ENCODE measurements at regions not wholly inside any gene's neighbourhood (a gene's known extent, or its start where the extent isn't known, plus 50 kb on each side); places are given as distances from the start of the nearest gene placed in this dataset.
"Not testable (repeated sequence)": the region's sequence is repeated elsewhere in the genome, so short reads cannot be mapped to it uniquely, and the experiment has no call there.

DNA sequence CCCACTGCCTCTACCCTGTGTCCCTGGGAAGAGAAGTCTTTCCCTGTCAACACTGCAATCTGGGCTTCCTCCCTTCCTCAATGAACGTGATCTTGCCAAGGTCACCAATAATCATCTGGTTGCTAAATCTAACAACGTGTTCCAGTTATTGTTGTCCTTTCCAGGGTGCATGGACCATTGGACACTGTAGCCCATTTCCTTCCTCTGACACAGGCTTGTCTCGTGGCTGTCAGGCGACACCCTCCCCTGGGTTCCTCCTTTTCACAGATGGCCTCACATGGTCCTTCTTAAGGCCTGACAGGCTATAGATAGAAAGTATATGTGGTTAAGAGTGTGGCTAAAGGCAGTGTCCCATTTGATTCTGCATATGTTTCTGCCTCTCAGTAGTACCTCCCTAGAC is 67.7 kb upstream of the STARD13 start:
- no peak overlapping the region; the same call in 1 of the 2 replicates for H3K27ac ChIP-seq
- DNase-seq: peak; percentile 35
- TF ChIP-seq, protein P1, sequence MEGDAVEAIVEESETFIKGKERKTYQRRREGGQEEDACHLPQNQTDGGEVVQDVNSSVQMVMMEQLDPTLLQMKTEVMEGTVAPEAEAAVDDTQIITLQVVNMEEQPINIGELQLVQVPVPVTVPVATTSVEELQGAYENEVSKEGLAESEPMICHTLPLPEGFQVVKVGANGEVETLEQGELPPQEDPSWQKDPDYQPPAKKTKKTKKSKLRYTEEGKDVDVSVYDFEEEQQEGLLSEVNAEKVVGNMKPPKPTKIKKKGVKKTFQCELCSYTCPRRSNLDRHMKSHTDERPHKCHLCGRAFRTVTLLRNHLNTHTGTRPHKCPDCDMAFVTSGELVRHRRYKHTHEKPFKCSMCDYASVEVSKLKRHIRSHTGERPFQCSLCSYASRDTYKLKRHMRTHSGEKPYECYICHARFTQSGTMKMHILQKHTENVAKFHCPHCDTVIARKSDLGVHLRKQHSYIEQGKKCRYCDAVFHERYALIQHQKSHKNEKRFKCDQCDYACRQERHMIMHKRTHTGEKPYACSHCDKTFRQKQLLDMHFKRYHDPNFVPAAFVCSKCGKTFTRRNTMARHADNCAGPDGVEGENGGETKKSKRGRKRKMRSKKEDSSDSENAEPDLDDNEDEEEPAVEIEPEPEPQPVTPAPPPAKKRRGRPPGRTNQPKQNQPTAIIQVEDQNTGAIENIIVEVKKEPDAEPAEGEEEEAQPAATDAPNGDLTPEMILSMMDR (IDR thresholded peaks at IDR 0.05; ENCODE audit: low read depth, low read length): no peak

DNA sequence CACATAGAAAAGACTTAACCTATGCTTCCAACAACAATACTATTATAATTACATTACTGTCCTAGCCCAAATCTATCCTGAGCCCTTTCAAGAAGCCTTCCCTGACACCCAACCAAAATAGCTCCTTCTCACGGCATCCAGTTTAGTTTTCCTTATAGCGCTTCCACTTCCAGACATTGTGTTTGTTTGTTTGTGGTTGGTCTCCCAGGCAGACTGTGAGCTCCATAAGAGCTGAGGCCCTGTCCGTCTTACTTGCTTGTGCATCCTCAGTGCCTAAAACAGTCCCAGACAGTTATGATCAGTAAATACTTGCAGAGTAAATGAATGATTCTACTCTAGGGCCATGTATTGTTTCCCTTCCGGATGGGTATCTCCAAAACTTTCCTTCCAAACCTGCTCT is 68.1 kb upstream of the STARD13 start:
- no peaks in the 10 kb centered on the region for H3K36me3 ChIP-seq
- DNase-seq: no peak
- TF ChIP-seq, protein P1 (IDR thresholded peaks at IDR 0.05; ENCODE audit: low read depth, low read length): no peak
- no peaks in the 10 kb centered on the region for H3K9me3 ChIP-seq (ENCODE audit: severe bottlenecking)
- H3K27ac ChIP-seq: no peak overlapping the region
- no peaks in the 10 kb centered on the region for H3K27me3 ChIP-seq (ENCODE audit: insufficient read depth, low read depth, severe bottlenecking)
- no peak overlapping the region for H3K4me3 ChIP-seq (ENCODE audit: low read depth, low read length)

More for the DNA sequence above, 67.7 kb upstream of the STARD13 start:
- Histone ChIP-seq H3K27me3 (ENCODE audit: insufficient read depth, low read depth, severe bottlenecking) (no peaks in the 10 kb centered on the region), H3K4me3 (ENCODE audit: low read depth, low read length) (no peak overlapping the region), H3K9me3 (ENCODE audit: severe bottlenecking) (no peaks in the 10 kb centered on the region), H3K36me3 (no peaks in the 10 kb centered on the region)

DNA sequence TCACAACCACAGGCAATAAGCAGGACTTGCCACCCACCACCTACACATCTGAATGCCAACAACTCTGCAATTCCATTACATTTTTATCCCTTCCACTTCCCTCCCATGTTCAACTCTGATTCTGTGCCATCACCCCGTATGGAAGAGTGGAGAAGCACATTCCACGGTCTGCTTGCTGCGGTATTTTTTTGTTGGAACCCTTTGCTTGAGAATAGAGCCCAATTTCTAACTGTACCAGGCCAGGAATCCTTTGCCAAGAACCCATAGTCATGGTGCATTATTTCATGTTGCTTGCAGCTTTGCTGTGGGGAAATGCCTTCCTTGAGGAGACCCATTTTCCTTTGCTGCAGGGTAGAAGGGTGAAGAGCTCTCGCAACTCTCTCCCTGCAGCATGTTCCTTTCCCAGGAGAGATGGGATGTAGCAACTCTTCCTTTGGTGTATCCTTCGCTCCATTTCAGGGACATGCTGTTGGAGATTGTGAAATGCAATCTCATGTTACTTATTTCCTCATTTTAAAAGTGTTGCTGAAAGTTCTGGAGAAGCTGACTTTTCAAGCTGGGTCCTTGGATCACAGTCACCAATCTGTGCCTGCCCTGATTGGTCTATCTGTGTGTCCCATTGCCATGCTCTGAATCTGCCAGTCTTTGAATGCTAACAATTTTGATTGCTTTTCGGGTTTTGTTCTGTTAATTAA is 69.8 kb upstream of the STARD13 start:
- H3K36me3 ChIP-seq: no peaks in the 10 kb centered on the region
- H3K9me3 ChIP-seq (ENCODE audit: severe bottlenecking): no peaks in the 10 kb centered on the region
- no peak overlapping the region for H3K27ac ChIP-seq
- H3K27me3 ChIP-seq (ENCODE audit: insufficient read depth, low read depth, severe bottlenecking): no peaks in the 10 kb centered on the region
- no peak overlapping the region for H3K4me3 ChIP-seq (ENCODE audit: low read depth, low read length)
- no peak for DNase-seq
- TF ChIP-seq, protein P1 (IDR thresholded peaks at IDR 0.05; ENCODE audit: low read depth, low read length): no peak

DNA sequence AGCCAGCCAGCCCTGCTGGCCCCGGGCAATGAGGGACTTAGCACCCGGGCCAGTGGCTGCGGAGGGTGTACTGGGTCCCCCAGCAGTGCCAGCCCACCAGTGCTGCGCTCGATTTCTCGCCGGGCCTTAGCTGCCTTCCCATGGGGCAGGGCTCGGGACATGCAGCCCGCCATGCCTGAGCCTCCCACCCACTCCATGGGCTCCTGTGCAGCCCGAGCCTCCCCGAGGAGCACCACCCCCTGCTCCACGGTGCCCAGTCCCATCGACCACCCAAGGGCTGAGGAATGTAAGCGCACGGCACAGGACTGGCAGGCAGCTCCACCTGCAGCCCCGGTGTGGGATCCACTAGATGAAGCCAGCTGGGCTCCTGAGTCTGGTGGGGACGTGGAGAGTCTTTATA is 72.5 kb upstream of the STARD13 start:
- DNase-seq; H3K27me3 ChIP-seq (ENCODE audit: insufficient read depth, low read depth, severe bottlenecking); H3K4me3 ChIP-seq (ENCODE audit: low read depth, low read length); H3K36me3 ChIP-seq; H3K27ac ChIP-seq; H3K9me3 ChIP-seq (ENCODE audit: severe bottlenecking): not testable (repeated sequence)

DNA sequence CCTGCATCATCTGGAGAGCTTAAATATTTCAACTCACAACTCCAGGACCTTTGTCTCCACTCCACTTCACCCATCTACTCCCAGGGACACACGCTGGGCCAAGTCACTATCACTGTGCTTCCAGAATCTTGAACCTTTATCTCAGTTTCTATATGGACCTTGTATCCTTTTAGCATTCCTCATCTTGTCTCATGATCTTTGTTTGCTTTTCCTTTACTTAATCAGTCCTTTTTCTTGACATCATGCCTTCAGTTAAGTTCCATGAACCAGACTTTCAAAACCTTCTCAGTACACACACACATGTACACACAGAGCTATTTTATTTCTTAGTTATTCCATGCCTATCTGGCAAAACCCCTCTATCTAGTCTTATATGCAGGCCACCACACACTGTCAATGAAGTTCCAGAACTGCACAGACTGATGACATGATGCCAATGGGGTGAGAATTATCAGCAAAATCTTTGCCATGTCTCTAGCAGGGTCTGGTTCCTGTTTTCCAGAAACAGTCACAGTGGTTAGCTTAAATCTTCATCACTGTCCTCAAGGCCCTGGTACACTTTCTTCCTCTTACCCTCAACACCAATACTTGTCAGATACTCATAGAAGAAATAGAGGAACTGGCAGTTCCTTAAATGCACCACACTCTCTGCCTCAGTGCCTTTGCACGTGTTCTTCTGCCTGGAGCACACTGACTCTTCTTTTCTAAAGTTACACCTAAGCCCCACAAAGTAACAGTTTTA is 77.6 kb upstream of the STARD13 start:
- Histone ChIP-seq H3K36me3 (no peaks in the 10 kb centered on the region), H3K4me3 (ENCODE audit: low read depth, low read length) (no peak overlapping the region), H3K9me3 (ENCODE audit: severe bottlenecking) (no peaks in the 10 kb centered on the region), H3K27me3 (ENCODE audit: insufficient read depth, low read depth, severe bottlenecking) (no peaks in the 10 kb centered on the region), H3K27ac (no peak overlapping the region)
- DNase-seq: no peak
- TF ChIP-seq, protein P1 (IDR thresholded peaks at IDR 0.05; ENCODE audit: low read depth, low read length): no peak

DNA sequence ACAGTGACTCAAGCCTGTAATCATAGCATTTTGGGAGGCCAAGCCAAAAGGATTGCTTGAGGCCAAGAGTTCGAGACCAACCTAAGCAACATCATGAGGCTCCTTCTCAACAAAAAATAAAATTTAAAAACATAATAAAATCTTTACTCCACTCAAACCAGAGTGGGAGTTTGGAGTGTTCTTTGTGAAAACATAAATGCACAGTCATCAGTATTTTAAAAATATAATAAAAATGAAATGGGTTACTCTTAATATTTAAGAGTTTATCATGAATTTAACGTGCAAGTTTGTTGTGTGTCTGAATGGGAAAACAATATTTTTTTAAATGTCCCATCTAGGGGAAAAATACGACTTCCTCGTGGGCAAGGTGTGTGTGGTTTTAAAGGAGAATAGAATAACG is 78.6 kb upstream of the STARD13 start:
- Histone ChIP-seq H3K36me3 (no peaks in the 10 kb centered on the region), H3K27ac (no peak overlapping the region), H3K4me3 (ENCODE audit: low read depth, low read length) (no peak overlapping the region), H3K9me3 (ENCODE audit: severe bottlenecking) (no peaks in the 10 kb centered on the region), H3K27me3 (ENCODE audit: insufficient read depth, low read depth, severe bottlenecking) (no peaks in the 10 kb centered on the region)
- TF ChIP-seq, protein P1 (IDR thresholded peaks at IDR 0.05; ENCODE audit: low read depth, low read length): no peak
- DNase-seq: no peak

Data from WERI-Rb-1 (cell line).